MV-4-11 (cell line): ENCODE measurements at regions not wholly inside any gene's neighbourhood (a gene's known extent, or its start where the extent isn't known, plus 50 kb on each side); places are given as distances from the start of the nearest gene placed in this dataset.
"Not testable (repeated sequence)": the region's sequence is repeated elsewhere in the genome, so short reads cannot be mapped to it uniquely, and the experiment has no call there.

ENCODE experiments used
- DNase-seq: peaks from one replicate; lab custom pipeline; 2025; lab: John Stamatoyannopoulos, UW

DNA sequence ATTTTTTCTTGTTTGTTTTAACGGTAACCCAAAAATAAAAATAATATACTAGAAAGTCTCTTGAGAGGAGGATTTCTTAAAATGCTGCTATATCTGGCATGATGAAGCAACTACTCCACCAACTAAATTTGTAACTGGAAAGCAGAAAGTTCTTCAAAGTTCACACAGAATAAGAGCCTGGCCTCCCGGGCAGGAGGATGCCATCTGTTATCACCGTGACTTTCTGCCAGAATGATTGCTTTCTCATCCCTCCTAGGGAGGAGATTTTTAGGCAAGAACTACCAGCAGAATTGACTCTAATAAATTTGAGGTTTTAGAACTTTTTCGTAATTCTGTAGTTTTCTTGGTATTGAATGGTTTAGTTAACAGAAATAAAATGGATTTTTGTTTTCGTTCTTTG lies 464.6 kb upstream of the ACTBL2 start:
- DNase-seq: no peak

DNA sequence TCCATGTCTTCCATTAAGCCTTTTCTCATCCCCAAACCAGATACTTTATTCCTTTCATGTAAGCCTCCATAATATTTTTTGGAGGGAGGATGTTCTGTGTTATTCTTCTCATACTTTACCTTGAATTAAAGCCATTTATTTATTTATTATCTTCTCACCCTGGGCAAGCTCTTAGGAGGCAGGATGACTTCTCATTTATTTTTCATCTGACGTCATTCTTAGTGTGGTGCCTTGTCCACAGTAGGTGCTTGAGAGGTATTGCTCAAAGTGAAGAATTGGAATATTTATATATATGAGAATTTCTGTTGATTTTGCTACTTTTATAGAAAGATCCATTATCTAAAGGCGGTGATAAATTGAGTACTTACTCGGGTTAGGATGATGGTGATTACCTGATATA lies 458.3 kb upstream of the ACTBL2 start:
- no peak for DNase-seq

DNA sequence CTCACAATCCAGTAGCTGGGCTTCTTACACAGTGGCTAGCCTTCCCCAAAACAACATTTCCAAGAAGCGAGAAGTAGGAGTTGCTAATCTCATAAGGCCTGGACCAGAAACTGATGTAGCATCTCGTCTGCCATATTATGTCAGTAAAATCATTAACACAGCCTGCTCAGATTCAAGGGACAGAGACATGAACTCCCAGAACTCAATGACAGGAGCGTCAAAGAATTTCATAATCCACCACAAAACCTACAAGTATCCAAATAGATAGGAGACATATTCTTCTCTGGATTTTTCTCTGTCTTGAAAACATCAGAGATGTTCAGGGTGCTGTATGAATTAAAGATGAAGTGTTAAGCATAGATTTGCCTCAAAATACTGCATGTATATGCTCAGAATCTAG lies 457.6 kb upstream of the ACTBL2 start:
- no peak for DNase-seq

DNA sequence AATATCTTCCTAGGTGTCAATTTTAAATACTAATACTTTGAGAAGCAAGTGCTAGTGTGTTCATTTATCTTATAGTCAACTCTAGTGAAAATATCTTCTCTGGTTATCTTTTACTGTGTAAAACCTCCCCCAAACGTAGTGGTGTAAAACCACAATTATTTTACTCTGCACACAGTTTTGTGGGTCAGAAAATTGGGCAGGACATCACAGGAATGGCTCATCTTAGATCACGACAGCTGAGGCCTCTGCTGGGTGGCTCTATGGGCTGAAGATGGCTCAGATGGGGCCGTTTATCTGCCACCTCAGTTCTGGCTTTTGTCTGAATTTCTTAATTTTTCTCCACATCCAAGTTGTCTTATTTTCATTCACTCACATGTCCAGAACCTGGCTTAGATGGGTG lies 457.2 kb upstream of the ACTBL2 start:
- DNase-seq: no peak

GRCh38 chr5:57939335-57939734 lies 456.7 kb upstream of the ACTBL2 start:
- DNase-seq: no peak

- no peak for DNase-seq
These were observed 455.6 kb upstream of the ACTBL2 start for GRCh38 chr5:57938174-57938557.

DNA sequence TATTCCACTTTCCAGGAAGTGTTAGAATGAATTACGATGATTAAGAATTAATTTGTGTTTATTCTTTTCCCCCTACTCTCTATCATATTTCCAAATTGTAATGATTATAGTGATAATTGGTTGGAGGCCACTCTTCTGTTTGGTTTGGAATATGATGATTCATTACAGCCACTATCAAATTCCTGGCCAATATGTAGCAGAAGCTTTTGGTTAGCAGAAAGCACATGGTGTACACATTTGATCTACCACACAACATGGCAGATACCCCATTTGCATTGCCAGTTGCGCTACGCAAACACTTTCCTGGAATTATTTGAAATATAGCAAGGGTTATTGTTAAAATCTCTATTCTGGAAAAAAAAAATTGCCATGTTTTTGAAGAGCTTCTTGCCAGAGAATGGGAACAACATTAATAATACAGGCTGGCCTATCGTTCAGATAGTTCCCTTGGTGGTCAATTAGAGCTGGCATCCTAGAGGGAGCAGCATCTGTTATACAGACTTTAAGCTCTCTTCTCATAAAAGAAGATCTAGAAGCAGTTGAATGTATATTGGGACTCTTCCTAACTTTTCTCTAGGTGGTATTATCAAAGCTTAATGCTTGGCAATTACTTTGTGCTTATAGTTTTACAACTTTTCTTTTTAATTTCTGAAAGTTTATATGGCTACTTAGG lies 455.0 kb upstream of the ACTBL2 start:
- no peak for DNase-seq

DNA sequence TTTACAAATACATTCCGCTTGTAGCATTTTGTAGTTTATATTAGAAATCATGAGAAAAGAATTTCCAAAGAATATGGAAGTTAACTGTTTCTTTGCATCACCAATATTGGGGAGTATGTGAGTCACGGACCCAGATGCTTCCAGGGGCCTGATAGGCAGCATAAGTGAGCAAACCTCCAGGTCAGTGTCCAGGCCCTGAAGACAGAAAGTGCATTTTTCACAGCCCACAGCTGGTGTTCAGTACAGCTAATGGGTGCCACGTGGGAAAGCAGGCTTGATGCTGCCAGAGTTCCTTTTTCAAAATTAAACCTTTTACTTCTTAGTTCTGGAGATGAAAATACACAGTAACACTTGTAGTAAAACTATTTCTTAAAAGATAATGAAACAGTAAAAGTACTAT lies 454.4 kb upstream of the ACTBL2 start:
- DNase-seq: no peak

DNA sequence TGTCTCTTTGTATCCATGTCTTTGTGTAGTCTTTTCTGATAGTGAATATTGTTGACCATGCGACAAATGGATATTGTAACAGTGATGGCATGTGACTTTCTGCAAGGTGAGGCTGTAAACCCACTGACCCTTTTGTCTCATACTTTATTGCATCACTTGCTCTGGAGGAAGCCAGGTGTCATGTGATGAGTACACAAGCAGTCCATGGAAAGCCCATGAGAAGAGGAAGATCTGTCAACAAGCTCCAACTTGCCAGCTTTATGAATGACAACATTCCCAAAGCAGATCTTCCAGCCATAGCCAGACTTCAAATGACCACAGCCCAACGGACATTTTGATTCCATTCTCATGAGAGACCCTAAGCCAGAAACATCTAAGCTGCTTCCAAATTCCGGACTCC lies 450.1 kb upstream of the ACTBL2 start:
- no peak for DNase-seq

DNA sequence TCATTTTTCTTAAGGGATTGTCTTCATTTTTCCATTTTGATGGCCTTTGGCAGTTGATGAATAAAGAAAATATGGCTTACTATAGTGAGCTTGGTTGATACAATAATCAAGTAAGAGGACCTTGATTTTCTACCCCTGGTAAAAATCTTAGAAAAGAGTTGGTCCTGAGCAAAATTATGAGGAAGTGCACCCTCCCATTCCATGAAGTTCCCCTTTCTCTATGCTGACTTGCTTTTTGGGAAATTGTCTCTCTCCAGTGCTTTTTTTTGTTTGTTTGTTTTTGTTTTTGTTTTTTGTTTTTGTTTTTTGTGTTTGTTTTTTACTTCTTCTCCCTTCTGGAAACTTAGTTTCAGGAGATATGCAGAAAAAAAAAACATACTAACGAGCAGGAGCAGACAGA lies 449.2 kb upstream of the ACTBL2 start:
- no peak for DNase-seq

- no peak for DNase-seq
These were observed 448.7 kb upstream of the ACTBL2 start for GRCh38 chr5:57931352-57931751.

DNA sequence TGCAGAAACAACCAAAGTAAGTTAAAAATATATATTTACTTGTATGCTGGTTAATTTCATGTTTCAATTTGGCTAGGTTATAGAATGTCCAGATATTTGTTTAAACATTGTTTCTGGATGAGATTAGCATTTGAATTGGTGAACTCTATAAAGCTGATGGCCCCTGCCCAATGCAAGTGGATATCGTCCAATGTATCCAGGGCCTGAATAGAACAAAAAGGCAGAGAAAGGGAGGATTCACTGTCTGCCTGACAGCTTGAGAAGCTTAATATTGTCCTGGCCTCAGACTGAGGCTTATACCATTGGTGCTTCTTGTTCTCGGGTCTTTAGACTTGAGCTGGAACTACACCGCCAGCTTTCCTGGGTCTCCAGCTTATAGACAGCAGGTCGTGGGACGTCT lies 446.7 kb upstream of the ACTBL2 start:
- DNase-seq: no peak

DNA sequence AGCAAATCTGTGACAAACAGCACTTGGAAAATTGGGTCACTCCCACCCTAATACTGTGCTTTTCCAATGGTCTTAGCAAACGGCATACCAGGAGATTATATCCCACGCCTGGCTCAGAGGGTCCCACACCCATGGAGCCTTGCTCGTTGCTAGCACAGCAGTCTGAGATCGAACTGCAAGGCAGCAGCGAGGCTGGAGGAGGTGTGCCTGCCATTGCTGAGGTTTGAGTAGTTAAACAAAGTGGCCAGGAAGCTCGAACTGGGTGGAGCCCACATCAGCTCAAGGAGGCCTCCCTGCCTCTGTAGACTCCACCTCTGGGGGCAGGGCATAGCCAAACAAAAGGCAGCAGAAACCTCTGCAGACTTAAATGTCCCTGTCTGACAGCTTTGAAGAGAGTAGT lies 440.5 kb upstream of the ACTBL2 start:
- not testable (repeated sequence) for DNase-seq

- DNase-seq: no peak
These were observed 434.4 kb upstream of the ACTBL2 start for GRCh38 chr5:57917004-57917403.

GRCh38 chr5:57915536-57915935 lies 432.9 kb upstream of the ACTBL2 start:
- DNase-seq: no peak

DNA sequence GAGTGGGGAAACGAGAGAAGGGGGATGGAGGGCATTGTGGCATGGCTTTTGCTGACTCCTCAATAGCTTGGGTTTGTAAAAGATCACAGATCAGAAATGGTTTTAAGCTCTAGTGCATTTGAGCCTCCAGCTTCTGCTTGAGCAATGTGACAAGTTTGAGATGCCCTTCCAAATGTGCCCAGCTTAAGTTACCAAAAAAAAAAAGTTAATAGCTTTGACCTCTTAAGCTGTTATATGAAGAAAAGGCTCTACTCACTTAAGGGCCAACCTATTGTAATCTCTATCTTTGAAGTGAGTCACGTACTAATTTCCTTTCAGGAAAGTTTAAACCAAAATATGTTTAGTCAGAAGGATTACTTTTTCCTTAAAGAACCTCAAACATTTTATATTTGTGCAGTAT lies 428.8 kb upstream of the ACTBL2 start:
- DNase-seq: no peak

- no peak for DNase-seq
These were observed 424.1 kb upstream of the ACTBL2 start for GRCh38 chr5:57906671-57907070.

DNA sequence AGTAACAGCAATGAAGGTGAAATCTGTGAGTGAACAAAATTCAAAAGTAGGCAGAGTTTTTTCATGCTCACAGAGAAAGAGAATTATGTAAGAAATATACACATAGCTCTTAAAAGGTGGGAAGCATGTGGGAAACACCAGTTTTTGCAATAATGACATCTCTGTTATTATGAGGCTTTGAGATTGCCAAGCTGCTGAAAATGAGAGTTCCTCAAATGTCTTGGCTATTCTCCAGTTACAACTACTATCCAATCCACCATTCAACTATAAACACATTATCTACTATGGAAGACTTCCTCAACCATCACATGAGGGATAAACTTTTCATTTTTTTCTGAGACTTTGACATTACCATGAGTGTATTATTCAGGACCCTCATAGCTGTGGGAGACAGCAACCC lies 420.8 kb upstream of the ACTBL2 start:
- DNase-seq: no peak

DNA sequence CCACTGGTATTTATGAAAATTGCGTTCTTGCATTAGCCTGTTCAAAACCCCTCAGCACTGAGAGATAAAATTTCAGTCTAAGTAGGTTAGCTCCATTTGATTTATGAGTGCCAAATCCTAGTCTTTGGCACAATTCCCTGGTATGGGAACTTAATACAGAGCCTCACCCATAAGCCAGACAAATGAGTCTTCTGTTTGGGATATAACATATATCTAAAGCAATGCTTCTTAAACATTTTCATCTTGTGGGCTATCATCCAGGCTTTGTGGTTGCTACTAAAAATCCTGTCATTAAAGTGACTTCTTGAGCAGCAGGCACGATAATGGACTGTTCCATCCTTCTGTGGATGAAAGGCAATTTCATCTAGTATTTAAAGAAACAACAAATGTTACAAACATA lies 419.5 kb upstream of the ACTBL2 start:
- DNase-seq: no peak

DNA sequence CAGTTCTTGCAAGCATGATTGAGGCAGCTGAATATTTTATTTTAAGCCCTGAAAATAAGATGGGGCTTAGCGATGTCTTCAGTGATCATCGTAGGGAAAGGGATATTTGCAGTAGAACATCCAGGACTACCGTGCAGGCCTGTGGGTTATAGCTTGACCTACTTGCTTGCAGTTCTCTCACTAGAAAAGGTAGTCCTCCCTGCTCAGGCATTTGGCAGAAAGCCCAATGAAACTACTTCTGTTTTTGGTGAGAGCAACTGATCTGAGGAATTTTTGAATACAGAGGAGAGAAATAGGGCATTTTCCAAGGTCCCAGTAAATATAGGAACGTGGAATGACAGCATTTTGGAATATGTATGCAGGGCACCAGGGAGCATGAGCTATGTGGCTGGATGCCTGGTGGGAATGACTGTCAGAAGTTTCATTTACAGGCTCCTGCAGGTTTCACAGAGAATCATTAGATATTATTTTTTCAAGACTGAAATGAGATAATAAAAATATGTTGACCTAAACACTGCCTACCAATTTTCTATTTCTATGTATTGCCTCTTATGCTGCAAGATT lies 417.9 kb upstream of the ACTBL2 start:
- DNase-seq: no peak

GRCh38 chr5:57896576-57896975 lies 414.0 kb upstream of the ACTBL2 start:
- no peak for DNase-seq

DNA sequence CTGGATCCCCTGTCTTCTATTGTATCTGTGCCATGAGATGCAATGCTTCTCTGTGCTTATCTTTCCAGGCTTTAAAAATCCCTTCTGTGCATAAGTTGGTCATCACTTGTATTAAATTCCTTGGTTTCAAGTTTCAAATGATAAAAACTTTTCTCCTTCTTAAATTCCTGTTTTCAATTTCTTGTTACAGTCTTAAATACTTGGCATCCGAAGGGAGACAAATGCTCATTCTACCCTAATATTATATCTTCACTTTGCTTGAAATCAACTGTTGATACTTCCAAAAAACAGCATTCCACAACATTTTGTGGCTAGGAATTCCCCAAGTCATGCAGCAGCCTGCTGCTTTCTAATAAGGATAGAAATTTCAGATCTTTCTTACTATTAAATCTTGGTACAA lies 413.2 kb upstream of the ACTBL2 start:
- no peak for DNase-seq

DNA sequence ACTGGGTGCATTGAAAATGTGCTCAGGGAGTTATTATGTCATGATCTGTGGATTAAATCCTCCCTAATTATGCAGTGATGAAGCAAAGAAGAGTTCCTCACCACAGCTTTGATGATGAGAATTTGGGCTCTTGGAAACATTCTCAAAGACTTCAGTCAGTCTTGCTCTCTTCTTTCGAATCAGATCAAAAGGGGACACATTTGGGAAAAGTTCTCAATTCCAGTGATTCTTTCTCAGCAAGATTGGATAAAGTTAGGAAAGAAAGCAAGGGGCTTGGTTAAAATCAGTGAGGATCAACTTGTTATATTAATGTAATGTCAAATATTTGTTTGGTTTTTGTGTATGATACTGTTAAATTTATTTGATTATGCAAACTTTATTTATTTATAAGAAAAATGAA lies 411.3 kb upstream of the ACTBL2 start:
- DNase-seq: no peak

- DNase-seq: no peak
These were observed 408.8 kb upstream of the ACTBL2 start for GRCh38 chr5:57891443-57891842.
